ENCODE measurements at regions not wholly inside any gene's neighbourhood (a gene's known extent, or its start where the extent isn't known, plus 50 kb on each side); places are given as distances from the start of the nearest gene placed in this dataset.

GRCh38 chr2:5442736-5443135 is 249.4 kb upstream of the SOX11 start:
- TF ChIP-seq SMAD5 (IDR thresholded peaks at IDR 0.05; ENCODE audit: low read depth) (no peak), TARDBP (IDR thresholded peaks at IDR 0.05; ENCODE audit: borderline replicate concordance) (no peak), EP300 (IDR thresholded peaks at IDR 0.05; ENCODE audit: borderline replicate concordance in 1 of 2, control insufficient read depth in 1 of 2, low read depth in 2 of 2, low read length in 2 of 2) (no peak)

All from GM12878 (cell line).